ENCODE measurements at regions not wholly inside any gene's neighbourhood (a gene's known extent, or its start where the extent isn't known, plus 50 kb on each side); places are given as distances from the start of the nearest gene placed in this dataset.

DNA sequence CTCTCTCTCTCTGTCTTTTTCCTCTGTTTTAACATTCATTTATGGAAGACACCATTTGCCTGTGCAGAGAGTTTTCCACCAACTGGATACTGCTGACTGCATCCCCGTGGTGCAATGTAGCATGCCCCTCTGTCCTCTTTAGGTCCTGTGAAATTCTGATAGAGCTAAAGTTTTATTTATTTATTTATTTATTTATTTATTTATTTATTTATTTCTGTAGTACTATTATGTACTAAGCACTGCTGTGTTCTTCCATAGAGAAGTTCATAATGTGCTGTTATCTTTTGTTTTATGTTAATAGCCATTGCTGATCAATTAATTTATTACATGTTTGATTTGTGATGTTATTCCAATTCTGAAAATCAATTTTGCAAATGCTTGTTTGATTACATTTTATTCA, 749.9 kb downstream of the ZBBX start:
- TF ChIP-seq, protein P1, sequence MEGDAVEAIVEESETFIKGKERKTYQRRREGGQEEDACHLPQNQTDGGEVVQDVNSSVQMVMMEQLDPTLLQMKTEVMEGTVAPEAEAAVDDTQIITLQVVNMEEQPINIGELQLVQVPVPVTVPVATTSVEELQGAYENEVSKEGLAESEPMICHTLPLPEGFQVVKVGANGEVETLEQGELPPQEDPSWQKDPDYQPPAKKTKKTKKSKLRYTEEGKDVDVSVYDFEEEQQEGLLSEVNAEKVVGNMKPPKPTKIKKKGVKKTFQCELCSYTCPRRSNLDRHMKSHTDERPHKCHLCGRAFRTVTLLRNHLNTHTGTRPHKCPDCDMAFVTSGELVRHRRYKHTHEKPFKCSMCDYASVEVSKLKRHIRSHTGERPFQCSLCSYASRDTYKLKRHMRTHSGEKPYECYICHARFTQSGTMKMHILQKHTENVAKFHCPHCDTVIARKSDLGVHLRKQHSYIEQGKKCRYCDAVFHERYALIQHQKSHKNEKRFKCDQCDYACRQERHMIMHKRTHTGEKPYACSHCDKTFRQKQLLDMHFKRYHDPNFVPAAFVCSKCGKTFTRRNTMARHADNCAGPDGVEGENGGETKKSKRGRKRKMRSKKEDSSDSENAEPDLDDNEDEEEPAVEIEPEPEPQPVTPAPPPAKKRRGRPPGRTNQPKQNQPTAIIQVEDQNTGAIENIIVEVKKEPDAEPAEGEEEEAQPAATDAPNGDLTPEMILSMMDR (IDR thresholded peaks at IDR 0.05) = no peak
- no peak for TF ChIP-seq POLR2A (IDR thresholded peaks at IDR 0.05)

All from body of pancreas (tissue), 4 donors.